RWPE2 (cell line): ENCODE measurements at regions not wholly inside any gene's neighbourhood (a gene's known extent, or its start where the extent isn't known, plus 50 kb on each side); places are given as distances from the start of the nearest gene placed in this dataset.

ENCODE experiments used
- ATAC-seq: fragments of 200-7000 bp; cut with Tn5 transposase; 3 replicates; pipeline ENCODE4 v1.9.1; 2021; ENCODE audit warnings: low read depth
- DNase-seq: peaks from one replicate; pipeline ENCODE4 v3.0.0-alpha.2; 2020; ENCODE audit warnings: low spot score
- H3K27ac ChIP-seq: fragments of 450-650 bp; 2 replicates; pipeline ENCODE4 v1.5.1; 2017; ENCODE audit warnings: mild to moderate bottlenecking; ENCODE audit not compliant: poor library complexity, severe bottlenecking
- H3K27me3 ChIP-seq: fragments of 250-450 bp; sonication (Bioruptor Pico); 2 replicates; pipeline ENCODE4 v1.5.1; 2021; ENCODE audit warnings: mild to moderate bottlenecking, moderate library complexity; ENCODE audit not compliant: insufficient read depth, poor library complexity, severe bottlenecking
- H3K36me3 ChIP-seq: fragments of 250-450 bp; sonication (Bioruptor Pico); 2 replicates; pipeline ENCODE4 v1.5.1; 2020; ENCODE audit warnings: low read depth, mild to moderate bottlenecking, moderate library complexity
- H3K4me1 ChIP-seq: fragments of 250-450 bp; sonication (Bioruptor Pico); 2 replicates; pipeline ENCODE4 v1.5.1; 2021; ENCODE audit warnings: mild to moderate bottlenecking, moderate library complexity; ENCODE audit not compliant: insufficient read depth, poor library complexity, severe bottlenecking
- H3K4me3 ChIP-seq: fragments of 250-450 bp; sonication (Bioruptor Pico); 2 replicates; pipeline ENCODE4 v1.5.1; 2021; ENCODE audit warnings: mild to moderate bottlenecking, moderate library complexity; ENCODE audit not compliant: severe bottlenecking
- H3K9me3 ChIP-seq: fragments of 250-450 bp; sonication (Bioruptor Pico); 2 replicates; pipeline ENCODE4 v1.5.1; 2021; ENCODE audit warnings: mild to moderate bottlenecking, moderate library complexity; ENCODE audit not compliant: severe bottlenecking
- TF ChIP-seq, protein P1 (sequence below): fragments of 450-650 bp; IDR thresholded peaks from one replicate; pipeline ENCODE4 v1.5.1; 2017; ENCODE audit warnings: mild to moderate bottlenecking, moderate library complexity; ENCODE audit not compliant: poor library complexity, severe bottlenecking

DNA sequence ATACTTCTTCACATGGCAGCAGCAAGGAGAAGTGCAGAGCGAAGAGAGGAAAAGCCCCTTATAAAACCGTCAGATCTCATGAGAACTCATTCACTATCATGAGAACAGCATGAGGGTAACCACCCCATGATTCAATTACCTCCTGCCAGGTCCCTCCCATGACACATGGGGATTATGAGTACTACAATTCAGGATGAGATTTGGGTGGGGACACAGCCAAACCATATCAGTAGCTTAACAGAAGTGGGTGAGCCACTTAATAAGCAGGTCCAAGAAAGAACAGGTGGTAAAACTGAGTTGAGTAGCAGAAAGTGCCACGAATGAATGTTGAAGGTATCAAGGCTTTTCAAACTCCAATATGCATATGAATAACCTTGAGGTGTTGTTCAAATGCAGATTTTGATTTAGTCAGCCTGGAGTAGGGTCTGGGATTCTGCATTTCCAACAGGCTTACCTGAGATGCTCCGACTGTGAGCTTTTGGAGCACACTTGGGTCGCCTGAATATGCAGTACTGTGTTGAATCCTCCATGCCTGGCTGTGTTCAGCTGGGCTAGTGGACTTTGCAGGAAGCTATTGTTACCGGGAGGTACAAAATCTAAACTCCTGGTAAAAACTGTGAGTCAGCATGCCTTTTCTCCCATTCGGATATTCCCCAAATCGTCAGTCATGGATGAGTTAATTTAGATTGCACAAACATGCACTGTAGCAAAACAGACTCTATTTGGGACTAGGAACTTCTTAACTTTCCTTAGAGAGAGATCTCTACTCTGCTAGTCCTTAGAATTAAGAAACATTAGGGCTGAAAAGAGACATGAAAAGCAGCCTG, 69.0 kb upstream of the PRKCQ start:
- no peaks in the 10 kb centered on the region for H3K36me3 ChIP-seq
- H3K9me3 ChIP-seq = no peaks in the 10 kb centered on the region
- no peak for ATAC-seq
- no peaks in the 10 kb centered on the region for H3K27me3 ChIP-seq
- H3K27ac ChIP-seq = no peak overlapping the region
- DNase-seq = no peak
- H3K4me1 ChIP-seq = no peaks in the 10 kb centered on the region
- TF ChIP-seq, protein P1, sequence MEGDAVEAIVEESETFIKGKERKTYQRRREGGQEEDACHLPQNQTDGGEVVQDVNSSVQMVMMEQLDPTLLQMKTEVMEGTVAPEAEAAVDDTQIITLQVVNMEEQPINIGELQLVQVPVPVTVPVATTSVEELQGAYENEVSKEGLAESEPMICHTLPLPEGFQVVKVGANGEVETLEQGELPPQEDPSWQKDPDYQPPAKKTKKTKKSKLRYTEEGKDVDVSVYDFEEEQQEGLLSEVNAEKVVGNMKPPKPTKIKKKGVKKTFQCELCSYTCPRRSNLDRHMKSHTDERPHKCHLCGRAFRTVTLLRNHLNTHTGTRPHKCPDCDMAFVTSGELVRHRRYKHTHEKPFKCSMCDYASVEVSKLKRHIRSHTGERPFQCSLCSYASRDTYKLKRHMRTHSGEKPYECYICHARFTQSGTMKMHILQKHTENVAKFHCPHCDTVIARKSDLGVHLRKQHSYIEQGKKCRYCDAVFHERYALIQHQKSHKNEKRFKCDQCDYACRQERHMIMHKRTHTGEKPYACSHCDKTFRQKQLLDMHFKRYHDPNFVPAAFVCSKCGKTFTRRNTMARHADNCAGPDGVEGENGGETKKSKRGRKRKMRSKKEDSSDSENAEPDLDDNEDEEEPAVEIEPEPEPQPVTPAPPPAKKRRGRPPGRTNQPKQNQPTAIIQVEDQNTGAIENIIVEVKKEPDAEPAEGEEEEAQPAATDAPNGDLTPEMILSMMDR = no peak
- no peak overlapping the region for H3K4me3 ChIP-seq

DNA sequence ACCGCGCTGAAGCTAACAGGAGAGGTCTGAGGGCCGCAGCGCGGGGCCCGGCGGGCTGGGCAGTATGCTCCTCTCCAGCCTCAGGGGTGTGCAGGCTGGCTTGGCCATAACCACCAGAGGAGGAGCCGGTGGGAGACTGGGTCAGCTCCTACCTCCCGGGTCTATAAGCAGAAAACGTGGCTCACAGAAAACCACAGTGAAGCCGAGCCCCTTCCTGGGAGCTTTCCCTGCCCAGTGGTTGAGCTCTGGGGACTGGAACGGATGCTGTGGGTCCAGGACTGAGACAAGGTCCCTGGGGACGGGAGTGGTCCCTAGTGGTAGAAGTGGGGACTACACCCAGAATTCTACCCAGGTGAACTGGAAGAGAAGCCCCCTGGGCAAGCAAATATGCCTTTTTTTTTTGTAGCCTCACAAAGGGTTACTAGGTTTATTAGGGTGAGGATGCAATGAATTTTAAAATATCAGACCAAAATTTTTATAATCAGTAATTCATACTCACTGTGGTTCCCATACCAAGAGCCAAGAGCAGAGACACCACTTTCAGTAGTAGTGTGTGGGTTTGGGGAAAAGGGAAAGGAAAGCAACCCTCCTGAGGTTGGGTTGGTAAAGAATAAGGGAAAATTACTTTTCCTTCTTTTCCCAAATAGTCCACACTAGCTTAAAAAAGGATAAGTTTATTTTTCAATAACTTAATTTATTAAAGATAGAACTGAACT, 67.9 kb upstream of the PRKCQ start:
- peak; percentile 44 for DNase-seq

DNA sequence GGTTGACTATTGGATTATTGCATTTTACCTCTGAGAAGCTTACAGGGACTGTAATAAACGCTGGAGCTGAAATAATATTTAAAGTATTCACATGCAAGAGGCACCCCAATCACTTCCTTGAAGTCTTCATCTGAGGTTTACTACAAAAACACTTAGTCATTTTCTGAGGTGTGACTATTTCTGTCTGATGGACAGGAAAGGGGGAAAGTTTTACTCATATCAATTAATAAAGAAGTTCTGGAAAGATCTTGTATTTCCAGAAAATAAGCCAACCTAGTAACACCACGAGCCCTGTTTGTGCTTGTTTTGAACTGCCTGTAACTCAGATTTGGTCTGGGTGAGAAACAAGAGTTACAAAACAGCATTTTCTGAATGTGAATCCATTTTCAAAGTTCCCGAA, 63.9 kb upstream of the PRKCQ start:
- Histone ChIP-seq H3K4me1 (no peaks in the 10 kb centered on the region), H3K27ac (no peak overlapping the region), H3K36me3 (no peaks in the 10 kb centered on the region), H3K9me3 (no peaks in the 10 kb centered on the region), H3K27me3 (peaks cover 8% of the 10 kb centered on the region), H3K4me3 (no peak overlapping the region)
- TF ChIP-seq, protein P1 = no peak
- DNase-seq = no peak
- no peak for ATAC-seq

More for the DNA sequence above, 67.9 kb upstream of the PRKCQ start:
- Histone ChIP-seq H3K4me3 (no peak overlapping the region), H3K4me1 (no peaks in the 10 kb centered on the region), H3K9me3 (no peaks in the 10 kb centered on the region), H3K27ac (no peak overlapping the region), H3K36me3 (no peaks in the 10 kb centered on the region), H3K27me3 (no peaks in the 10 kb centered on the region)
- TF ChIP-seq, protein P1 = peak; percentile 81
- peak; percentile 90 for ATAC-seq

DNA sequence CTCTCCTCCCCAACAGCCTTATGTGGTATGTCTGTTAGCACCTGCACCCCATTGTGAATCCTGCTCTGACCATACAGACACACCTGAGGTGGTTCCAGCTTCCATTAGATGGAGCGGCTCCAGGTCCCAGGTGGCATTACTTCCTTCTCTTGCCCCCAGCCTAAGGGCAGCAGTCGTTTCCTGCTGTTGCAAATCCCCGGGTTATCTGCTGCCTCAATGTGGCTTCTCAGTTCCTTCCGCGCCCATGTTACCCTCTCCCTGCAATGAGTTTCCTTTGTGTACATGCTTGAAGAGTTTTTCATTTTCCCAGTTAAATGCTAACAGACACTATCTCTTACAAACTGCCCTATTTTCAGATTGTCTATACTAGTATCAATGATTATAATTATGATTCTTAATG, 62.8 kb upstream of the PRKCQ start:
- DNase-seq (no peak), ATAC-seq (no peak)
- no peak overlapping the region for H3K27ac ChIP-seq
- H3K27me3 ChIP-seq = peaks cover 8% of the 10 kb centered on the region
- no peaks in the 10 kb centered on the region for H3K36me3 ChIP-seq
- no peaks in the 10 kb centered on the region for H3K4me1 ChIP-seq
- no peak overlapping the region for H3K4me3 ChIP-seq
- TF ChIP-seq, protein P1 = no peak
- H3K9me3 ChIP-seq = no peaks in the 10 kb centered on the region
